Nephron progenitor cell (in vitro differentiated cells): ENCODE measurements at regions not wholly inside any gene's neighbourhood (a gene's known extent, or its start where the extent isn't known, plus 50 kb on each side); places are given as distances from the start of the nearest gene placed in this dataset.

ENCODE experiments used
- DNase-seq: peaks from one replicate; pipeline ENCODE4 v3.0.0; 2021
- H3K27ac Mint-ChIP-seq: 2 replicates; pipeline ENCODE4 v1.8.0; 2021; ENCODE audit warnings: mild to moderate bottlenecking, moderate library complexity, mixed read lengths
- H3K27me3 Mint-ChIP-seq: 2 replicates; pipeline ENCODE4 v1.8.0; 2021; ENCODE audit warnings: mild to moderate bottlenecking, low read depth, mixed read lengths; ENCODE audit not compliant: poor library complexity
- H3K36me3 Mint-ChIP-seq: 2 replicates; pipeline ENCODE4 v1.8.0; 2021; ENCODE audit warnings: low read depth, mixed read lengths
- H3K4me1 Mint-ChIP-seq: 2 replicates; pipeline ENCODE4 v1.8.0; 2021; ENCODE audit warnings: mixed read lengths
- H3K4me3 Mint-ChIP-seq: 2 replicates; pipeline ENCODE4 v1.8.0; 2021; ENCODE audit warnings: mild to moderate bottlenecking, moderate library complexity, mixed read lengths
- H3K9me3 Mint-ChIP-seq: 2 replicates; pipeline ENCODE4 v1.8.0; 2021; ENCODE audit warnings: mild to moderate bottlenecking, moderate library complexity, mixed read lengths
- TF ChIP-seq, protein P1 (sequence below): fragments of 200-600 bp; sonication (generic); IDR thresholded peaks from 2 replicates; pipeline ENCODE4 v1.5.0; 2021; ENCODE audit warnings: antibody characterized with exemption

DNA sequence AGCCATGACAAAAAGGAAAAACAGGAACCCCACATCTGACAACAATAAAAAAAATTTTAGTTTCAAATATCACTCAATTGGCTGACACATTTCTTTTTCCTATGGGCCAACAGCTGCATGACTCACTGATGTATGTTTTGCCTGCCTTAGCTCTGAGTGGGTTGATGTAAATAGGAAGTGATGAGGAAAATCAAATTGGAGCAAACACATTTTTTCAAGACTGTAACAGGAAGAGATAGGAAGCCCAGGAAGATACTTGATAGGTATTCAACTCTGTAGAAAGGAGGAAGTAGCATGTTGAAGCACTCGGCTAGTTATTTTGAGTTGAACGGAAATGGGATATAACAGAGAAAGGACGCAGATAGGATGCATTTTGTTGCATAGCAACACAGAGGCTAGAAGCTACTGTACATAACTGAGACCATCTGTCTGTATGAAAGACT, 168.0 kb upstream of the NR5A2 start:
- H3K27me3 Mint-ChIP-seq = no peaks in the 10 kb centered on the region
- no peak for DNase-seq
- no peaks in the 10 kb centered on the region for H3K9me3 Mint-ChIP-seq
- no peak overlapping the region for H3K27ac Mint-ChIP-seq
- peaks cover 33% of the 10 kb centered on the region for H3K4me1 Mint-ChIP-seq
- no peak overlapping the region for H3K4me3 Mint-ChIP-seq
- TF ChIP-seq, protein P1, sequence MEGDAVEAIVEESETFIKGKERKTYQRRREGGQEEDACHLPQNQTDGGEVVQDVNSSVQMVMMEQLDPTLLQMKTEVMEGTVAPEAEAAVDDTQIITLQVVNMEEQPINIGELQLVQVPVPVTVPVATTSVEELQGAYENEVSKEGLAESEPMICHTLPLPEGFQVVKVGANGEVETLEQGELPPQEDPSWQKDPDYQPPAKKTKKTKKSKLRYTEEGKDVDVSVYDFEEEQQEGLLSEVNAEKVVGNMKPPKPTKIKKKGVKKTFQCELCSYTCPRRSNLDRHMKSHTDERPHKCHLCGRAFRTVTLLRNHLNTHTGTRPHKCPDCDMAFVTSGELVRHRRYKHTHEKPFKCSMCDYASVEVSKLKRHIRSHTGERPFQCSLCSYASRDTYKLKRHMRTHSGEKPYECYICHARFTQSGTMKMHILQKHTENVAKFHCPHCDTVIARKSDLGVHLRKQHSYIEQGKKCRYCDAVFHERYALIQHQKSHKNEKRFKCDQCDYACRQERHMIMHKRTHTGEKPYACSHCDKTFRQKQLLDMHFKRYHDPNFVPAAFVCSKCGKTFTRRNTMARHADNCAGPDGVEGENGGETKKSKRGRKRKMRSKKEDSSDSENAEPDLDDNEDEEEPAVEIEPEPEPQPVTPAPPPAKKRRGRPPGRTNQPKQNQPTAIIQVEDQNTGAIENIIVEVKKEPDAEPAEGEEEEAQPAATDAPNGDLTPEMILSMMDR = no peak
- H3K36me3 Mint-ChIP-seq = no peaks in the 10 kb centered on the region

DNA sequence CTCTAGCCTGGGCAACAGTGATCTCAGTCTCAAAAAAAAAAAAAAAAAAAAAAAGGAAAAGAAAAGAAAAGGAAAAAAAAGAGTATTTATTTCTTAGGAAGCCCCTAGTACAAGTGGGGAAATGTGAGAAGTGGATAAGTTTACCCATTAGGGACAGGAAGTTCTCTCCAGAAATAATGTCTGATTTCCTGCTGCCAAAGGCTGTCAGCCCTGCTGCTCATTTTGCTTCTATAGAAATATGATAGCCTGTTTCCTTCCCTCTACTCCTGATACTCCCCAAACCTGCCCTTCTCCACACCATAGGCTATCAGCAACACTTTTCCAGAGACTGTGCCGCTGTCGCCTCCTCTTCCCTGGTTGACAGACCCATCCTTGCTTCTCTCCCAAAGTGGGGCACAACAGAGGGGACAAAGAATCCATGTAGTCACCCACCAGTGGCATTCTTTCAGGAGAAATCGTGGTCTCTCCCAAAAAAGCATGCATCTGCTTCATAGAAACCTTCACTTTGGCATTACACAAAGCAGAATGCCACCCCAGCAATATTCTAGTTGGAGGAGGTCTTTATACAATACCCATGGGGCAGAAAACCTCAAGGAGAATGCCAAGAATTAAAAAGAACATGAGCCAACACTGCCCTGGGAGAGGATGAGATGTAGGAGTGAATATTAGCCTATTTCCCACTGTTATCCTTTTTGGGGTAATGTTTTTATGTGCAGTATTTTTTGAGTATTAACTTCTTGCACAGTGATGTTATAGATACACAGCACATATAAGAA, 166.3 kb upstream of the NR5A2 start:
- H3K27me3 Mint-ChIP-seq = no peaks in the 10 kb centered on the region
- no peaks in the 10 kb centered on the region for H3K9me3 Mint-ChIP-seq
- no peak for DNase-seq
- H3K27ac Mint-ChIP-seq = peak overlapping the region; percentile 53
- no peak overlapping the region for H3K4me3 Mint-ChIP-seq
- no peaks in the 10 kb centered on the region for H3K36me3 Mint-ChIP-seq
- TF ChIP-seq, protein P1 = no peak
- H3K4me1 Mint-ChIP-seq = peaks cover 42% of the 10 kb centered on the region

DNA sequence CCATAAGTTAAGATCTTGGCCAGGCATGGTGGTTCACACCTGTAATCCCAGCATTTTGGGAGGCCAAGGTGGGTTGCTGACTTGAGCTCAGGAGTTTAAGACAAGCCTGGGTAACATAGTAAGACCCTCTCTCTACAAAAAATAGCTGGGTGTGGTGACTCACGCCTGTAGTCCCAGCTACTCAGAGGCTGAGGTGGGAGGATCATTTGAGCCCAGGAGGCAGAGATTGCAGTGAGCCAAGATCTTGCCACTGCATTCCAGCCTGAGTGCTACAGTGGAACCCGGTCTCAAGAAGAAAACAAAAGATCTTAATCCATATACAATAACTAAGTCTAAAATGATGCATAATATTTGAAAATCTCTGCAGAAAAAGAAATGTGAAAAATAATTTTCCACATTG, 165.5 kb upstream of the NR5A2 start:
- no peak overlapping the region for H3K4me3 Mint-ChIP-seq
- TF ChIP-seq, protein P1 = no peak
- H3K4me1 Mint-ChIP-seq = peaks cover 50% of the 10 kb centered on the region
- no peak for DNase-seq
- no peaks in the 10 kb centered on the region for H3K9me3 Mint-ChIP-seq
- no peaks in the 10 kb centered on the region for H3K36me3 Mint-ChIP-seq
- H3K27me3 Mint-ChIP-seq = peaks cover 4% of the 10 kb centered on the region
- H3K27ac Mint-ChIP-seq = no peak overlapping the region

DNA sequence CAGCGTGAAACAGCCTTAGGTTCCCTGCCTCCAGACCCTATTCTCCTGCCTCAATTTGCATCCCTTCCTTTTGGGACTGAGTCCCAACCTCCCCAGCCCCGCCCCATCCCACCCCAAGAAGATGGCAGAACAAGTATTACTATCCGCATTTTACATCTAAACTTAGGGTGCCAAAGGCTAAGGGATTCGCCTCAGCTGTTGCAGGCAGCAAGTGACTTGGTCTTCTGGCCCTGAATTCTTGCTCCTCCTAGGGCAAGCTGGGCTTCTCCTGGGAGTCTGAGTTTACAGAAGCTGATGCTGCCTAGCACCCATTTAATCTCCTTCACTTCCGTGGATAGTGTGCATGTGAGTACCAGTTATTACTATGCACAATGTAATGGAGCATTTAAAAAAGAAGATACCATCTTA, 161.3 kb upstream of the NR5A2 start:
- H3K36me3 Mint-ChIP-seq = no peaks in the 10 kb centered on the region
- H3K4me3 Mint-ChIP-seq = no peak overlapping the region
- peaks cover 7% of the 10 kb centered on the region for H3K27me3 Mint-ChIP-seq
- H3K9me3 Mint-ChIP-seq = no peaks in the 10 kb centered on the region
- DNase-seq = no peak
- TF ChIP-seq, protein P1 = no peak
- peaks cover 33% of the 10 kb centered on the region for H3K4me1 Mint-ChIP-seq
- no peak overlapping the region for H3K27ac Mint-ChIP-seq

DNA sequence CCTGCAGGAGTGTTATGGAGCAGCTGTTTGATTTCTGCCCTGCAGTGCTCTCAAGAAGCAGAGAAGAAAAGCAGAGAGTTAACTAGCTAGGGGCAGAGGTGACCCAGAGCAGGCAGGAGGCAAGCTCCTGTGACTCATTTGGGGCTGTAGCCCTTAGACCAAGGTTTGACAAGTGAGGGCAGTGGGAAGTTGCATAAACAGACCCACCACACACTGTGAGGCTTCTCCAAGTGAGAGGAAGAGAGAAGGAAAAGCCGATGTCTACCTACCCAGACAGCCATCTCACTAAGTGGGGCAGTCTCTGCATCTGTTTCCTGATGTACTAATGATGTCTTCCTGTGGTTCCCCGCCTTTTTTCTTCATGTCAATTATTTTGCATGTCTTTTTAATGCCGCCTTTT, 159.9 kb upstream of the NR5A2 start:
- Mint-ChIP-seq H3K4me1 (peaks cover 29% of the 10 kb centered on the region), H3K36me3 (no peaks in the 10 kb centered on the region), H3K27ac (peak overlapping the region; percentile 26), H3K9me3 (no peaks in the 10 kb centered on the region), H3K4me3 (no peak overlapping the region), H3K27me3 (peaks cover 7% of the 10 kb centered on the region)
- DNase-seq = no peak
- TF ChIP-seq, protein P1 = no peak

DNA sequence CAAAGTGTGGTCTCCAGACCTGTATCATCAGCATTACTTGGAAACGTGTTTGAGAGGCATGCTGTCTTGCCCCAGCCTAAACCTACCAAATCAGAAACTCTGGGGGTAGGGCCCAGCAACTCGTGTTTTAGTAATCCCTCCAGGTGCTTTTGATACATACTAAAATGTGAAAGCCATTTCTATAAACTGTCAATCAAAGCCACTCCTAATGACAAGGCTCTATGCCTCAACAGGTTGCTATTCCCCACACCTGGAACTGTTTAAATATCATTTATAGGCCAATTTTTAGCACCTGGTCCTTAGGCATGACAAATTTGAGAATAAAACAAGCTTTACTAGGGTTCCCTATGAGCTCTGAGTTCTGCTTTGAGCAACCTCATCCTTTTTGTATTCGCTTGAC, 158.7 kb upstream of the NR5A2 start:
- H3K9me3 Mint-ChIP-seq = no peaks in the 10 kb centered on the region
- DNase-seq = no peak
- TF ChIP-seq, protein P1 = no peak
- peaks cover 7% of the 10 kb centered on the region for H3K27me3 Mint-ChIP-seq
- H3K4me3 Mint-ChIP-seq = no peak overlapping the region
- H3K27ac Mint-ChIP-seq = no peak overlapping the region
- H3K4me1 Mint-ChIP-seq = peaks cover 29% of the 10 kb centered on the region
- no peaks in the 10 kb centered on the region for H3K36me3 Mint-ChIP-seq
